ENCODE measurements at regions not wholly inside any gene's neighbourhood (a gene's known extent, or its start where the extent isn't known, plus 50 kb on each side); places are given as distances from the start of the nearest gene placed in this dataset.

DNA sequence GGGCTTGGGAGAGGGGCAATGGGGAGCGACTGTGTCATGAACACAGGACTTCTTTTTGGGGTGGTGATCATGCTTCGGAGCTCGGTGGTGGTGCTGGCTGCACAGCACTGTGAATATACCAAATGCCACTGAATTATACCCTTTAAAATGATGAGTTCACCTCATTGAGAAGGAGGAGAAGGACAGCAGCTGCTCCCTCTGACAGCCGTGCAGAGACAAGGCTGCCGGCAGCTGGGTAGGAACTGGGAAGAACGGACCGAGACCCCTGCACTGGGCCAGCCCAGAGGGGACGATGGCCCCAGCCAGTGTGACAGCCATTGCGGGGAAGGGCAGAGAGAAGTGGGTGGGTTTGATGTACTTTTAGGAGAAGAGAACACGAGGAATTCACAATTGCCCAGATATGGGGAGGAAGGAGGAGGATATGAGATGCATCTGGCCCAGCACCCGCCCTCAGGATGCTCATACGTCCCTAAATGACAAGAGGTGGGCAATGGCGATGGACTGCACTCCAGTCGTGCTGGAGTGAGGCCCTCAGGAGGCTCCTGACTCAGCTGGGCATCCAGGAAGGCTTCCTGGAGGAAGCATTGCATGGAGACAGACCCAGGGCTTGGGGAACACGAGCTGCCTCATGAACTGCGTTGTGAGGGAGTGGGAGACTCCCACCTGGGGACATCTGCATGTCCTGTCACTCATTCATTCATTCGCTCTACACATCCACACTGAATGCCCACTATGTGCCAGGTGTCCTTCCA is 64.3 kb upstream of the C14orf180 start:
- Histone ChIP-seq H3K36me3 (ENCODE audit: insufficient read depth, low read length) (no peaks in the 10 kb centered on the region), H3K9ac (ENCODE audit: low read depth, low read length) (no peak overlapping the region), H3K4me2 (ENCODE audit: low read length) (no peak overlapping the region), H3K4me3 (ENCODE audit: low read length) (no peak overlapping the region), H3K4me1 (ENCODE audit: control insufficient read depth, insufficient read depth, low read length) (no peaks in the 10 kb centered on the region), H3K9me3 (replicated peaks; ENCODE audit: low read length) (no peaks in the 10 kb centered on the region), H3K27me3 (ENCODE audit: control insufficient read depth, insufficient read depth, low read length) (no peaks in the 10 kb centered on the region)

- H3K36me3 ChIP-seq (ENCODE audit: insufficient read depth, low read length) = no peaks in the 10 kb centered on the region
Measured at GRCh38 chr14:104515811-104516780, 63.5 kb upstream of the C14orf180 start.

GRCh38 chr14:104516906-104517305 is 62.7 kb upstream of the C14orf180 start:
- no peaks in the 10 kb centered on the region for H3K27me3 ChIP-seq (ENCODE audit: control insufficient read depth, insufficient read depth, low read length)
- H3K9me3 ChIP-seq (replicated peaks; ENCODE audit: low read length) = no peaks in the 10 kb centered on the region
- no peak overlapping the region for H3K4me3 ChIP-seq (ENCODE audit: low read length)
- H3K4me1 ChIP-seq (ENCODE audit: control insufficient read depth, insufficient read depth, low read length) = no peaks in the 10 kb centered on the region
- H3K9ac ChIP-seq (ENCODE audit: low read depth, low read length) = no peak overlapping the region
- no peaks in the 10 kb centered on the region for H3K36me3 ChIP-seq (ENCODE audit: insufficient read depth, low read length)
- H3K4me2 ChIP-seq (ENCODE audit: low read length) = no peak overlapping the region

More at GRCh38 chr14:104515811-104516780, 63.5 kb upstream of the C14orf180 start:
- Histone ChIP-seq H3K4me1 (ENCODE audit: control insufficient read depth, insufficient read depth, low read length) (no peaks in the 10 kb centered on the region), H3K9me3 (replicated peaks; ENCODE audit: low read length) (no peaks in the 10 kb centered on the region), H3K4me2 (ENCODE audit: low read length) (no peak overlapping the region), H3K27me3 (ENCODE audit: control insufficient read depth, insufficient read depth, low read length) (no peaks in the 10 kb centered on the region), H3K9ac (ENCODE audit: low read depth, low read length) (no peak overlapping the region), H3K4me3 (ENCODE audit: low read length) (no peak overlapping the region)

GRCh38 chr14:104517426-104517825 is 62.1 kb upstream of the C14orf180 start:
- no peaks in the 10 kb centered on the region for H3K36me3 ChIP-seq (ENCODE audit: insufficient read depth, low read length)
- H3K9me3 ChIP-seq (replicated peaks; ENCODE audit: low read length) = no peaks in the 10 kb centered on the region
- H3K4me2 ChIP-seq (ENCODE audit: low read length) = no peak overlapping the region

DNA sequence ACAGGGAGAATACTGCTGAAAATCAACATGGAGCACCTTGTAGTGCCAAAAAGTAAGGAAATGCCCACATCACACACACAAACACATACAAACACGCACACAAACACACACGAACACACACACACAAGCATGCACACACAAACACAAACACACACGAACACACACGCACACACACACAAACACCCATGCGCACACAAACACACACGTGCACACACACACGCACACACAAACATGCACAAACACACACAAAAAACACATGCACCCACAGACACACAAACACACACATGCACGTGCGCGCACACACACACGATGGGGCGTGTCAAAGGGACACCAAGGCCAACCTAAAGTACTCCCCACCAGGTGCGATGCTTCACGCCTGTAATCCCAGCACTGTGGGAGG is 61.7 kb upstream of the C14orf180 start:
- Histone ChIP-seq H3K9ac (ENCODE audit: low read depth, low read length) (no peak overlapping the region), H3K27me3 (ENCODE audit: control insufficient read depth, insufficient read depth, low read length) (no peaks in the 10 kb centered on the region), H3K4me2 (ENCODE audit: low read length) (no peak overlapping the region), H3K4me1 (ENCODE audit: control insufficient read depth, insufficient read depth, low read length) (no peaks in the 10 kb centered on the region), H3K36me3 (ENCODE audit: insufficient read depth, low read length) (no peaks in the 10 kb centered on the region), H3K9me3 (replicated peaks; ENCODE audit: low read length) (no peaks in the 10 kb centered on the region), H3K4me3 (ENCODE audit: low read length) (no peak overlapping the region)

More at GRCh38 chr14:104517426-104517825, 62.1 kb upstream of the C14orf180 start:
- Histone ChIP-seq H3K27me3 (ENCODE audit: control insufficient read depth, insufficient read depth, low read length) (no peaks in the 10 kb centered on the region), H3K9ac (ENCODE audit: low read depth, low read length) (no peak overlapping the region), H3K4me1 (ENCODE audit: control insufficient read depth, insufficient read depth, low read length) (no peaks in the 10 kb centered on the region), H3K4me3 (ENCODE audit: low read length) (no peak overlapping the region)

GRCh38 chr14:104518659-104519350 is 60.8 kb upstream of the C14orf180 start:
- Histone ChIP-seq H3K36me3 (ENCODE audit: insufficient read depth, low read length) (no peaks in the 10 kb centered on the region), H3K4me3 (ENCODE audit: low read length) (no peak overlapping the region), H3K27me3 (ENCODE audit: control insufficient read depth, insufficient read depth, low read length) (no peaks in the 10 kb centered on the region), H3K9me3 (replicated peaks; ENCODE audit: low read length) (no peaks in the 10 kb centered on the region), H3K4me2 (ENCODE audit: low read length) (no peak overlapping the region), H3K4me1 (ENCODE audit: control insufficient read depth, insufficient read depth, low read length) (no peaks in the 10 kb centered on the region), H3K9ac (ENCODE audit: low read depth, low read length) (no peak overlapping the region)

DNA sequence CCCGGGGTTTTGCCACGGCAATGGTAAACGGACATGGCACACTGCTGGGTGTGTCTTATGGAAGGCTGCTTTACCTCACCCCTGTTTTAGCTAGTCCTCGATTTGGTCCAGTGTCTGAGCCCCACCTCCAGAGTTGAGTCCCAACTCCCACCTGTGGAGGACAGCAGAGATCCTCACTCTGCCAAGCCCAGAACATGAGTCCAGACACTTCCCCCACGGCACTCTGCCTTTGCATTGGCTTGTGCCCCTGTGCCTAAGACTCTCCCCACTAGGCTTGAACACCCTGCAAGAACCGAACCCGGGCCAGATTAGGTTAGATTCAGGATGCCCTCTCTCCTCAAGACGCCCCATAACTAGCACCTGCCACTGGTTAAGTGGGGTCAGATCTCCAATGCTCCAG is 59.8 kb upstream of the C14orf180 start:
- Histone ChIP-seq H3K9me3 (replicated peaks; ENCODE audit: low read length) (no peaks in the 10 kb centered on the region), H3K27me3 (ENCODE audit: control insufficient read depth, insufficient read depth, low read length) (no peaks in the 10 kb centered on the region), H3K4me3 (ENCODE audit: low read length) (no peak overlapping the region), H3K4me1 (ENCODE audit: control insufficient read depth, insufficient read depth, low read length) (no peaks in the 10 kb centered on the region), H3K9ac (ENCODE audit: low read depth, low read length) (no peak overlapping the region), H3K36me3 (ENCODE audit: insufficient read depth, low read length) (no peaks in the 10 kb centered on the region), H3K4me2 (ENCODE audit: low read length) (no peak overlapping the region)

DNA sequence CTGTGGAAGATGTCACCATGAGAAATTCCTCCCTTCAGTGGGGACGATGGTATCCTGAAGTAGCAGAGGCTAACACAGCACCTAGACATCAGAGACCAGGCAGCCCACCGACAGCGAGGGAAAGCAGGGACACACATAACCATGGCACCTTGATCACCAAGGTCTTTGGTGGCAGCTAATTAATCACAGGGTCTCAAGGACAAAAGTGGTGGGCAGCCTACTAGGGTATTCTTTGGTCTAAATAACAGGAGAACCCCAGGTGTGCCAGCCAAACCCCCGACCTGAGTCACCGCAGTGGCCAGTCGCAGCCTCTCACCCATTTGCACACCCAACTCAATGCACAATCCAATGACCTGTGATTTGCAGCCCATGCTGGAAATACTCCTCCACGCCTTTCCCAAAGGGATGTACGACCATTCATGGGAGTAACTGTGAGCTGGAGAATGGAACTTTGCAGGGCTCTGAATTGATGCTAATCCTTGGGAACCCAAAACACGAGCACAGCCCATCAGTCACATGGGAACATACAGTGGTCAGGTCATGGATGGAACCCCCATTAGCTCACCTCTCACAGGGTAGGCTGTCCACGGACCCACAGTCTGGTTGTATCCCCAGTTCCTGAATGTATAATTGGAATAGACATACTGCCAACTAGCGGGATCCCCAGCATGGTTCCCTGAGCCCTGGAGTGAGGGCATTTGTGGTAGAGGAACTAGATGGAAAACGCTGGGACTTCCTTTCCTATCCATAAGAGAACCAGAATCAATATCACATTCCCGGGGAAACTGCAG is 58.7 kb upstream of the C14orf180 start:
- Histone ChIP-seq H3K36me3 (ENCODE audit: insufficient read depth, low read length) (no peaks in the 10 kb centered on the region), H3K9ac (ENCODE audit: low read depth, low read length) (no peak overlapping the region), H3K9me3 (replicated peaks; ENCODE audit: low read length) (no peaks in the 10 kb centered on the region), H3K4me1 (ENCODE audit: control insufficient read depth, insufficient read depth, low read length) (no peaks in the 10 kb centered on the region), H3K4me2 (ENCODE audit: low read length) (no peak overlapping the region), H3K4me3 (ENCODE audit: low read length) (no peak overlapping the region), H3K27me3 (ENCODE audit: control insufficient read depth, insufficient read depth, low read length) (no peaks in the 10 kb centered on the region)

DNA sequence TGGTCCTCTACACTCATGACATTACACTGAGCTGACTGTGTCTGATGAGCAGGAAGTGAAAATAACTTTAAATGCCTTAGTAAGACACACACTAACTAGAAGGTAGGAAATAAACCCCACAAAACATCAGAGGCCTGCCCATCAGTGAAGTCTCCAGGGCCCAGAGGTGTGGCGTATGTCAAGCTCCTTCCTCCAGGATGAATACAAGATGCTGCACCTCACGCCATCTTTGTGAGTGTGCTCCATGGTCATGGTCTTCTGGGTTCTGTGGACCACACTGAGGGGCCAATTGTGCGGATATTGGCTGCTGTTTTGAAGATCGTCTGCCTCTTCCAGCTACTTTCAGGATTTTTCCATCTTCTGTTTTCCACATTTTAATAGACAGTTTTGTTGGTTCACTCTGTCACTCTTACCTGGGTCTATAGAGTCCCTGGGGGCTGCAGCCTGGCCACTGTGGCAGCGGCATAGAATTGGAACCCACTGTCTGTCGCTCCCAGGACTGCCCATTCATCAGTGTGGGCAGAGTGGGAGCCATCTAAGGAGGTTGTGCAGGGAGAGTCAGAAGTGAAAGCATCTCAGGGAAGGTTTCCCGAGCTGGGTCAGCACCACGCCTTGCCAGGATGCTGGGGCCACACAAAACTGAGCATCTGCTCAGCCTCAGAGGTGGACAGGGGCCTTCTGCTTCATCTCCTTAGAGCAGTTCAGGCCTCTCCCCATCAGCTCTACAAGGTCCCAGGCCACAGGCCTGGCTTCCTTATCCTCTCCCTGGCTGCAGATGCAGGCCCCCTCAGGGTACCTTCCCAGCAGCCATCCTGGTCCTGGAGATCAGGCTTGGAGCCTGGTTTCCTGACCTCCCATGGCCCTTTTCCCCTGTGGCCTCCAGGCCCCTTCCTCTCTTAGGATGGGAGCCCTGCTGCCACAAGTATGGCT is 57.5 kb upstream of the C14orf180 start:
- H3K4me2 ChIP-seq (ENCODE audit: low read length) = no peak overlapping the region
- no peaks in the 10 kb centered on the region for H3K4me1 ChIP-seq (ENCODE audit: control insufficient read depth, insufficient read depth, low read length)
- no peaks in the 10 kb centered on the region for H3K36me3 ChIP-seq (ENCODE audit: insufficient read depth, low read length)
- H3K9ac ChIP-seq (ENCODE audit: low read depth, low read length) = no peak overlapping the region
- no peak overlapping the region for H3K4me3 ChIP-seq (ENCODE audit: low read length)
- no peaks in the 10 kb centered on the region for H3K9me3 ChIP-seq (replicated peaks; ENCODE audit: low read length)
- no peaks in the 10 kb centered on the region for H3K27me3 ChIP-seq (ENCODE audit: control insufficient read depth, insufficient read depth, low read length)

- Histone ChIP-seq H3K4me1 (ENCODE audit: control insufficient read depth, insufficient read depth, low read length) (no peaks in the 10 kb centered on the region), H3K9me3 (replicated peaks; ENCODE audit: low read length) (no peaks in the 10 kb centered on the region), H3K4me2 (ENCODE audit: low read length) (no peak overlapping the region), H3K4me3 (ENCODE audit: low read length) (no peak overlapping the region), H3K36me3 (ENCODE audit: insufficient read depth, low read length) (no peaks in the 10 kb centered on the region), H3K9ac (ENCODE audit: low read depth, low read length) (no peak overlapping the region), H3K27me3 (ENCODE audit: control insufficient read depth, insufficient read depth, low read length) (no peaks in the 10 kb centered on the region)
Measured at GRCh38 chr14:104522926-104523545, 56.5 kb upstream of the C14orf180 start.
